GF-D8 (cell line): ENCODE measurements at regions not wholly inside any gene's neighbourhood (a gene's known extent, or its start where the extent isn't known, plus 50 kb on each side); places are given as distances from the start of the nearest gene placed in this dataset.

ENCODE experiments used
- DNase-seq: peaks from one replicate; lab custom pipeline; 2025; lab: John Stamatoyannopoulos, UW

- no peak for DNase-seq
These were observed 99.2 kb upstream of the TENM3 start for GRCh38 chr4:182143822-182144625.

GRCh38 chr4:182144626-182145333 lies 98.4 kb upstream of the TENM3 start:
- DNase-seq = no peak

- no peak for DNase-seq
These were observed 97.8 kb upstream of the TENM3 start for GRCh38 chr4:182145334-182145905.

GRCh38 chr4:182147391-182147790 lies 95.8 kb upstream of the TENM3 start:
- DNase-seq = no peak

- DNase-seq = no peak
These were observed 92.6 kb upstream of the TENM3 start for GRCh38 chr4:182150645-182151044.

DNA sequence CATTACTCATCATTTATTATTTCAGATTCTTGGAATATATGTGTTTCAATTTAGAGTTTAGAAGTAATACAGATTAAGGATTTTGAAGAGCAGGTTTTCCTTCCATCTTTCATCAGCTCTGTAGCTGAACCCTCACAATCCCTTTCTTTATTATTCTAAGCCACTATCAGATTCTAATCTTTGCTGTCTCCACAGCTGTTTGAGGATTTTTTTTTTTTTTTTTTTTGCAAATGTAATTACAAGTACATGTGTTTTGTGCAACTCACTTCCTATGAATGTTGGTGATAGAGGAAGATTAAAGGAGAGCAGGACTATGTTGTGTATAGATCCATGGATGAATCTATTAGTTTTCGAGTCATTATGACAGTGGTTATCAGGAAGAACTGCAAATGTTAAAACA lies 87.4 kb upstream of the TENM3 start:
- no peak for DNase-seq

- no peak for DNase-seq
These were observed 80.0 kb upstream of the TENM3 start for GRCh38 chr4:182163180-182163579.

DNA sequence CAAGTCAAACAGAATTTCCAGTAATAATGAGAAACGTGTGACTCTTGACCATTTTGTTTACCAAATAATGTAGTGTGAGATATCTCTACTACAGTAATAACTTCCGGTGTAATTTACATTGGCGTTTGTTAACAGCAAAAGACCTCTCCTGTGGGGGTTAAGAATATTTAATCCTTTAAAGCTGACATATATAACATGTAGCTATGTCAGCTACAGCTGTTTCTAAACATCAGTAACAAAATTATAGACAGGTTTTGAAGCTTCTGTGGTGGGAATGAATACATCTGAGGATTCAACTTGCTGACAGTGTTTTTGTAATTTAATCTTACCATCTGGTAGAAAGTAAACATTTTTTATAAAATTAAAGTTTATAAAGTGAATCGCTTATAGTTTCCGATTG lies 73.6 kb upstream of the TENM3 start:
- no peak for DNase-seq

DNA sequence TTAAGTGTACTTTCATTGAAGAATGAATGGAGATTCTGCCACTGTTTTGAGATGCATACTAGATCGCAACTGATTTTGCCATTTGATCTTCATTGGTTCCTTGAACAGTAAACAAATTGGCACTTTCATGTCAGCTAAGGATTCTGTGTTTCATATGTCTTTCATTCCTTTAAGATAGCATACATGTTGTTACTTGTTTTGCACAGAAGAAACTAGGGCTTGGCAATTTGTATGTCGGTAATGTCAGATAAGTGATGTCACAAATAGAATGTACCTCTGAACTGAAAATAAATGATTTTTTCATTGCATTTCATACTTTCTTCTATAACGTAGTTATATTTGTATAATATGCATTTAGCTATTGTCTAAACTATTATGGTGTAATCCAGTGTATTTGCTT lies 73.2 kb upstream of the TENM3 start:
- DNase-seq = no peak

GRCh38 chr4:182170417-182170935 lies 72.7 kb upstream of the TENM3 start:
- DNase-seq = no peak

DNA sequence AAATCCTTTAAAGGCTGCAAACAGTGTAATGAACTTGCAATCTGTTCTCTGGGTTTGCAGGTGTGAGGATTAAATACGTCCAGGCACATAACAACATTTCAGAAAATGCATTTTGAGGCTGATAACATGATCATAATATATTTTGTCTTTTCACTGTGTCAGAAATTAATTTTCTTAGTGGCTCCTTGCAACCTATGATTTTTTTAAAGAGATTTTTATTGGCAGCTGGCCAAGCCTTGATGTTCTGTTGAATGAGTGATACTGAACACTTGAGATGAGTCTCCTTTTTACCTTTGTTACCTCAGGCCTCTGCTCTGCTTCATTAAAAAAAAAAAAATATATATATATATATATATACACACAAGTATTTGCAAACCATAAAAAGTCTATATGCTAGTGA lies 68.2 kb upstream of the TENM3 start:
- no peak for DNase-seq

DNA sequence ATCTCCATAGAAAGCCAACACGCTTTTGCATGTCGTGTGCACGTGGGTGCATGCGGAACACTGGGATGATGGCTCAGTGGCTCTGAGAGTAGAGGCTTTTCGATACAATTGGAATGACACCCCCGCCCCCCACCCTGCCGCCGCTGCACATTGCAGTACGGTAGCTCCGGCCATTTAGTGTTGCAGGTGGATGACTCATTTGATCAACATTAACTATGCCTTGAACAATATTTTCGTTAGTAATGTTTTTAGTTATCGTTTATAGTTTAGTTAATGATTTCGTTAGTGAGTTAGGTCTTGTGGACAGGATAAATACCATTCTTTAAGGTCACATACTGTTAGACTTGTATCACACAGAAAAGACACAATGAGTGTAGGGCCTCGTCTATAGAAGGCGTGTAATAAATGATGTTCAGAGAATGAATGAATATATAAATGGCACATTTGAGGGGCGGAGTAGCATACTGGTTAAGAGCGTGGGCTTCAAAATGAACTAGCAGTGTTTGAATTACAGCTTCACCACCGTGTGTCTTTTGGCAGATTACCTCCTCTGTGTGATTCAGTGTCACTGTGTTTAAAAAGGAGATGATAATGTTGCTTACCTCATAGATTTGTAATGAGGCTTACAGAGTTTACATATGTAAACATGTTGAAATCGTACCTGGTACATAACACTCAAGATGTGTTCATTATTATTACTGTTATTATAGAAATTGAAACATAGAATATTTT lies 67.2 kb upstream of the TENM3 start:
- DNase-seq = no peak

GRCh38 chr4:182177166-182177565 lies 66.0 kb upstream of the TENM3 start:
- DNase-seq = no peak

DNA sequence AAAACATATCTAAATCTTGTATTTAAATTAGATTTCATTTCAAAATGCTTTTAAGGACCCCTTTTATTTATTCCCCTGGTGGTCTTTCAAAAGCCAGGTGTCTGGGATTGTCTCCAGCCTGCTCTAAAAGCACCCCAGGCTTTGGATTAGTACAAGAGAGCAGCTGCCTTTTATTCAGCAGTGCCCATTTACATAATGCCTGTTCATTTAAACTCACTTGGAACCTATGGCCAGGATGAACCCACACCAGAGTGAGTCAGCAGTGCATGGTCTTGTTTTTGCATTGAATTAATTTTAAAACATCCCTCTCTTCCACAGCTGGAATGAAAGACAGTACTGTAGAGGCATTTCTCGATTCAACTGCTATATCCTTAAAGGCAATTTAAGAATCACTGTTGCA lies 64.1 kb upstream of the TENM3 start:
- DNase-seq = no peak

GRCh38 chr4:182179751-182180150 lies 63.5 kb upstream of the TENM3 start:
- DNase-seq = no peak

DNA sequence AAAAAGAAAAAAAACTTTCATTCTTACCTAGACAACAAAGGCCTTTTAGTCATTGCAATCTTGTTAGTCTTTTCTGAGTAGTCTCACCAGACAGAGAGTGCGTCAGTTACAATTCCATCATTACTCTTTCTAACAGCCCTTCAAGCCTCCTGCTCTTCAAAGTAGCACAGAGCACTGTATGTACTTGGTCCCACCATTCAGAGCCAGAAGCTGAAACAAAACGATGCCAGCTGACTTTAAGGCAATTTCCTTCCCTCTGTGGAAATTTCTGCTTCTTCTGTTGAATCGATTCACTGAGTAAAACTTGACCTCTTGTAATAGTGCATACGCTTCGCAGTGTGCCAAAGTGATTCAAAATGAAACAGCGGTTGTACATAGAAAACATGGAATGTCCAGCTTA lies 57.7 kb upstream of the TENM3 start:
- no peak for DNase-seq

DNA sequence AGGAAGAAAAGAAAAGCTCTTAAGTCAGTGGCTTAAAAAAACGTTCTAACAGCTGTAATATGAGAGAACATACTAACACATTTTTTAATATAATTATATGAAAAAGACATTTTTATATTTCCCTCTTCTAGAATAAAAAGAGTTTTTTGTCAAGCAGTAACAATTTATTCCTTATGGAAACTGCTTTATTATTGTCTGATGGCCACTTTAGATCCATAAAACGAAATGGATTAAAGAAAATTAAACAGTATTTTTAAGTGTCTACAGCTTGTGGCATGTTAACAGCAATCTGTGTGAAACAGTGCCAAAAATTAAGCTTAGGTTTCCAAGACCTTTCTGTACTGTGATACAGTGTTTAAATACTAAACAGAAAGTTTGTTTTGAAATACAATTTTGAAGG lies 55.5 kb upstream of the TENM3 start:
- DNase-seq = no peak

DNA sequence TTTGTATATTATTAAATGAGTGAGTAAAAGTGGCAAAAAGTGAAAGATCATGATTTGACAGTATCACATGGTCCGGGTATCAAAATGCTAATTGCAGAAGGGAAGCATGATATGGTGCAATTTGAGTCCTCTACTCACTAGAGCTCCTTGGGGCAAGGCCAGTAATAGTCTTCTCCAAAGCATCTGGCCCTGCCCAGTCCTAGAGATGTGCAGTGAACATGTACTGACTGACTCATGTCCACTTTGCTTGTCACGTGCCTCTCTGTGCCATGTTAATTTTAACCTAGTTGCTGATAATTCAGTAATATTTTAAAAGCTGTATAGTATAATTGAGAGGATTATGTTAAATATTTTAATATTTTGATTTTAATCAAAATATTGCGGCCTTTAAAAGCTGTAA lies 54.6 kb upstream of the TENM3 start:
- DNase-seq = no peak

- no peak for DNase-seq
These were observed 53.9 kb upstream of the TENM3 start for GRCh38 chr4:182189103-182189878.

DNA sequence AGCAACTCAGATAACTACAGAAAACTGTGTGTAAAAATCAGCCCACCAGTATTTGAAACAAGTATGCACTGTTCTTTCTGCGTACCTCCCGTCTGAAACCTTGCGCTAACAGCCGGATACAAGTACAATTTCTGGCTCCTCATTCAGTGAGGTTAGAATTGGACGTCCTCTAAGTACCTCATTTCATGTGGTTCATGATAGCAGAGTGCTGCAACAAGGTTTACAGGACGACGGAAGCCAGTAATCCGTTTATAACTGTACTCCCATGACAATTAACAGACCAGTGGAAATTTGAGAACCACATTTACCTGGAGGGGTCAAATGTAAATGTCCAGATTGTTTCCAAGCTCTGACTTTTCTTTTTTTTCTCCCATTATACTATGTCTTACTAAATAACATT lies 52.9 kb upstream of the TENM3 start:
- no peak for DNase-seq

GRCh38 chr4:182192511-182193181 lies 50.6 kb upstream of the TENM3 start:
- DNase-seq = no peak
